ENCODE measurements at regions not wholly inside any gene's neighbourhood (a gene's known extent, or its start where the extent isn't known, plus 50 kb on each side); places are given as distances from the start of the nearest gene placed in this dataset.
A peak's percentile ranks its signal among the peaks of the same experiment; 100 is the strongest.

DNA sequence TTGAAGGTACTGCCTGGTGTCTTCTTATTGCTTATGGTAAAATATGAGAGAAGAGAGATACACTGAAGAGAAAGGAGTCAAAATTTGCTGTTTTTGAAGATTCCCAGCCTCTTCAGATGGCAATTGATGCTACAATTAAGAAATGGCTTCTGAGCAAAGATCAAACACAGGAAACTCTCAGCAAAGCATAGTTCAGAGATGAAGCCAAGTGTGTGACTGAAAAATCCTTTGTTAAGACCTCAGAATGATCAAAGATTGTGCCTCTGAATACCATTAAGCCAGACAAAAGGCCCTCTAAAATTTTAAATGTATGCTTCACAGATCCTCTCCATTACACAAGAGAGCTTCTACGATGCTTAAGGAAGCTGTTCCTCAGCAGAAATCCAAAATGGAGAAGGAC, 216.3 kb downstream of the UXS1 start:
- peak overlapping the region; percentile 34 for H3K27ac ChIP-seq
- TF ChIP-seq, protein P1, sequence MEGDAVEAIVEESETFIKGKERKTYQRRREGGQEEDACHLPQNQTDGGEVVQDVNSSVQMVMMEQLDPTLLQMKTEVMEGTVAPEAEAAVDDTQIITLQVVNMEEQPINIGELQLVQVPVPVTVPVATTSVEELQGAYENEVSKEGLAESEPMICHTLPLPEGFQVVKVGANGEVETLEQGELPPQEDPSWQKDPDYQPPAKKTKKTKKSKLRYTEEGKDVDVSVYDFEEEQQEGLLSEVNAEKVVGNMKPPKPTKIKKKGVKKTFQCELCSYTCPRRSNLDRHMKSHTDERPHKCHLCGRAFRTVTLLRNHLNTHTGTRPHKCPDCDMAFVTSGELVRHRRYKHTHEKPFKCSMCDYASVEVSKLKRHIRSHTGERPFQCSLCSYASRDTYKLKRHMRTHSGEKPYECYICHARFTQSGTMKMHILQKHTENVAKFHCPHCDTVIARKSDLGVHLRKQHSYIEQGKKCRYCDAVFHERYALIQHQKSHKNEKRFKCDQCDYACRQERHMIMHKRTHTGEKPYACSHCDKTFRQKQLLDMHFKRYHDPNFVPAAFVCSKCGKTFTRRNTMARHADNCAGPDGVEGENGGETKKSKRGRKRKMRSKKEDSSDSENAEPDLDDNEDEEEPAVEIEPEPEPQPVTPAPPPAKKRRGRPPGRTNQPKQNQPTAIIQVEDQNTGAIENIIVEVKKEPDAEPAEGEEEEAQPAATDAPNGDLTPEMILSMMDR (IDR thresholded peaks at IDR 0.05; ENCODE audit: low read depth, low read length, missing control alignments) = no peak
- no peak overlapping the region for H3K4me3 ChIP-seq (ENCODE audit: low read depth, low read length)
- H3K36me3 ChIP-seq (replicated peaks) = no peaks in the 10 kb centered on the region
- in situ Hi-C loops (cut with HindIII; ENCODE audit: low pct_ligation_motif_present, low sequenced_read_pairs) = no loop called here
- no peak for DNase-seq
- H3K27me3 ChIP-seq (replicated peaks) = no peaks in the 10 kb centered on the region

DNA sequence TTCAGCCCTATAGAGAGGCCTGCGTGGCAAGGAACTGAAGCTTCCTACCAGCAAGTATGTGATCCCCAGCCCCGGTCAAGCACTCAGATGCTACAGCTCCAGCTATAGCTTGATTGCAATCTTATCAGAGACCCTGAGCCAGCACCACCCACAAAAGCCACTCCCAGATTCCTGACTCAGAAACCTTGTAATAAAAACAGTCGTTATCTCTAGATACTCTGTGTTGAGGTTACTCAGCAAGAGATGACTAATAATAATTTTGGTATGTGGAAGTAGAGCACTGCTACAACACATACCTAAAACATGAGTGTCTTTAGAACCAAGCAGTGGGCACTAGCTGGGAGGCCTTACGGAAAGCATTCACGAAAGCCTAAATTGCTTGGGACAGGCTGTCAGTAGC, 216.9 kb downstream of the UXS1 start:
- no peaks in the 10 kb centered on the region for H3K36me3 ChIP-seq (replicated peaks)

DNA sequence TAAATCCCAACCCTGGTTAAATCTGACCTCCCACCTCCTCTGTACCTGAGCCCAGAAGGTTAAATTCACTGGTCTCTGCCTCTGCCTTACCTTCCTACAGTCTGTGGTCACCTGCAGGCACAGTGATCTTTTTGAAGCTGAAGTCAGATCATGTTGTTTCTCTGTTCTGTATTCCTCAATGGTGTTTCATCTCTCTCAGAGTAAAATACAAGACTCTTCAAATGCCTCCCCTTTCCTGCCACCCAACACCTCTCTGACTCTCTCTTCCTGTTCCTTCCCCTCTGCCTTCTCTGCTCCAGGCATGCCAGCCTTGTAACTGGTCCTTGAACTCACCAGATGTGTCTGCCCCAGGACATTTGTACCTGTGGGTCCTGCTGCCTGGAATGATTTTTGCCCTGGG, 219.3 kb downstream of the UXS1 start:
- Histone ChIP-seq H3K27ac (no peak overlapping the region), H3K27me3 (replicated peaks) (no peaks in the 10 kb centered on the region), H3K4me3 (ENCODE audit: low read depth, low read length) (no peak overlapping the region), H3K36me3 (replicated peaks) (no peaks in the 10 kb centered on the region)
- in situ Hi-C loops (cut with HindIII; ENCODE audit: low pct_ligation_motif_present, low sequenced_read_pairs) = no loop called here
- DNase-seq = no peak
- TF ChIP-seq, protein P1 (IDR thresholded peaks at IDR 0.05; ENCODE audit: low read depth, low read length, missing control alignments) = no peak

More for the DNA sequence above, 216.9 kb downstream of the UXS1 start:
- Histone ChIP-seq H3K27me3 (replicated peaks) (no peaks in the 10 kb centered on the region), H3K4me3 (ENCODE audit: low read depth, low read length) (no peak overlapping the region), H3K27ac (peak overlapping the region; percentile 34)
- in situ Hi-C loops (cut with HindIII; ENCODE audit: low pct_ligation_motif_present, low sequenced_read_pairs) = no loop called here
- TF ChIP-seq, protein P1 (IDR thresholded peaks at IDR 0.05; ENCODE audit: low read depth, low read length, missing control alignments) = no peak
- DNase-seq = peak; percentile 95

DNA sequence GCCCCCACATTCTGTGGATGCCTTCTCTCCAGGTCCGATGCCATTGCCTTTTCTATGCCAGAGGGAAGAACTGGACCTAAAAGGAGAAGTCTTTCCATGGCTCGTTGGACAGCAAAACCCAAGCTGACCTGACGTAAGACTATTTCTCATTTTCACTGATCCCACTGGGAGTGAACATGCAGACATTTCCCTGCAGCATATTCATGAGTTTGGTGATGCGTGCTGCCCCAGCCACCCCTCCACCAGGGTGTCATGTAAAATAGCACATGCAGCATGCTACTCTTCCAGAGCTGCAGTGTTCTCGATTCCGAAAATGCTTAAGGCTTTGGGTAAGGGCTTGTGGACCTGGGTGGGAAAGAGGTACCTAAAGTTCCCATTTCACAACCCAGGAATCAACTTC, 221.2 kb downstream of the UXS1 start:
- Histone ChIP-seq H3K27me3 (replicated peaks) (no peaks in the 10 kb centered on the region), H3K27ac (no peak overlapping the region), H3K36me3 (replicated peaks) (no peaks in the 10 kb centered on the region), H3K4me3 (ENCODE audit: low read depth, low read length) (no peak overlapping the region)
- TF ChIP-seq, protein P1 (IDR thresholded peaks at IDR 0.05; ENCODE audit: low read depth, low read length, missing control alignments) = no peak
- no peak for DNase-seq
- in situ Hi-C loops (cut with HindIII; ENCODE audit: low pct_ligation_motif_present, low sequenced_read_pairs) = no loop called here

DNA sequence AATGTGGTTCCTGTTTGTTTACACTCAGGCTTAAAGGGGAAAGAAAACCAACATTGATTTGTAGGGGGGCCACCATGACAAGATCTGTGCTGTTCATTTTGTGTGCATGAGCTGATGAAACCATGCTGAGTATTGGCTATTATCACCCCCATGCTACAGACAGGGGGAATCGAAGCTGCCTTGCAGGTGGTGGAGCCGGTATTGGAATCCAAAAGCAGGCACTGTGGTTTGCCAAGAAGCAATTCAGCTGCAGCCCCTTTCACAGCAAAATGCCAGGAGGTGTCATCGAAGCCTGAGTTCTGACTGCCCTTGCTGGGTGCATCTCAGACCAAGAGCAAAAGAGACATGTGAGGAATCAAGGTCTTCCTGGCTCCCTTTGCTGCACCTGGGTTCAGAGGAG, 221.9 kb downstream of the UXS1 start:
- Histone ChIP-seq H3K27ac (no peak overlapping the region), H3K4me3 (ENCODE audit: low read depth, low read length) (no peak overlapping the region), H3K27me3 (replicated peaks) (no peaks in the 10 kb centered on the region), H3K36me3 (replicated peaks) (no peaks in the 10 kb centered on the region)
- DNase-seq = no peak
- TF ChIP-seq, protein P1 (IDR thresholded peaks at IDR 0.05; ENCODE audit: low read depth, low read length, missing control alignments) = no peak
- in situ Hi-C loops (cut with HindIII; ENCODE audit: low pct_ligation_motif_present, low sequenced_read_pairs) = no loop called here

DNA sequence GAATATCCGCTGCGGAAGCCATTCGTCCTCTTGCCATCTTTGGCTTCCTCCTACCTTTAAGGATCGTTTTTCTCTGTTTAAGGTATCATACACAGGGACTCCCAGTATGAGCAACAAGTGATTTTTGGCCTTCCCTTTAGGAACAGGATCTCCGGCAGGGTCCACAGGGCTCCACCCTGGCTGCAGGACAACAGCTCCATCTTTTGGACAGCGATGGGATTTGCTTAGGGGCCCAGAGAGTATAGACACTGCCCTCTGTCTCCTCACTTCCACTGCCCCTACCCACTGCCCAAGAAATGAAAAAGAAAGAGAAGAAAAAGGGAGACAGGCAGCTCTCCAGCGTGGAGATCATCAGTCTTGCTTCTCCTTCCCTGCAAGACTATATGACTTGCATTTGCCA, 224.5 kb downstream of the UXS1 start:
- in situ Hi-C loops (cut with HindIII; ENCODE audit: low pct_ligation_motif_present, low sequenced_read_pairs) = no loop called here
- no peak for DNase-seq
- no peaks in the 10 kb centered on the region for H3K36me3 ChIP-seq (replicated peaks)
- no peak overlapping the region for H3K4me3 ChIP-seq (ENCODE audit: low read depth, low read length)
- no peaks in the 10 kb centered on the region for H3K27me3 ChIP-seq (replicated peaks)
- H3K27ac ChIP-seq = no peak overlapping the region
- TF ChIP-seq, protein P1 (IDR thresholded peaks at IDR 0.05; ENCODE audit: low read depth, low read length, missing control alignments) = peak; percentile 57
